Tibial artery (tissue), 4 donors: ENCODE measurements at regions not wholly inside any gene's neighbourhood (a gene's known extent, or its start where the extent isn't known, plus 50 kb on each side); places are given as distances from the start of the nearest gene placed in this dataset.

Experiments
- DNase-seq, 2 donors: peaks; one replicate each; pipeline ENCODE4 v3.0.0-alpha.2; 2019
- H3K27ac ChIP-seq, 2 donors: fragments of 200-600 bp; sonication (generic) in 1 of 2; 1 replicate in 1 of 2; 2 replicates in 1 of 2; pipeline ENCODE4 v1.5.1; 2018 to 2019; ENCODE audit warnings: mild to moderate bottlenecking in 1 of 2
- H3K27me3 ChIP-seq, 2 donors: fragments of 200-600 bp; sonication (generic) in 1 of 2; one replicate each; pipeline versions ENCODE4 v1.5.1 to v1.6.0; 2016 to 2019
- H3K36me3 ChIP-seq, 3 donors: fragments of 200-600 bp; sonication (generic) in 2 of 3; one replicate each; pipeline ENCODE4 v1.5.1; 2016 to 2019; ENCODE audit warnings: mild to moderate bottlenecking in 2 of 3
- H3K4me1 ChIP-seq, 4 donors: fragments of 200-600 bp; sonication (generic) in 2 of 4; 1 replicate in 3 of 4; 2 replicates in 1 of 4; pipeline ENCODE4 v1.5.1; 2016 to 2019
- H3K4me3 ChIP-seq, 2 donors: fragments of 200-600 bp; sonication (generic) in 1 of 2; 1 replicate in 1 of 2; 2 replicates in 1 of 2; pipeline ENCODE4 v1.5.1; 2018 to 2019; ENCODE audit warnings: mild to moderate bottlenecking in 2 of 2
- H3K9me3 ChIP-seq, 3 donors: fragments of 200-600 bp; sonication (generic) in 1 of 3; one replicate each; pipeline ENCODE4 v1.5.1; 2016 to 2019
- intact Hi-C: fragments of 100-400 bp; cut with DNase I; formaldehyde crosslinking; loops from one replicate; pipeline ENCODE4 v1.15.0; 2023; ENCODE audit warnings: low total_unique reads
- TF ChIP-seq, protein P1 (sequence below), 2 experiments: fragments of 200-600 bp in 1 of 2; fragments of 450-650 bp in 1 of 2; IDR thresholded peaks; one replicate each; pipeline ENCODE4 v1.5.1; 2017 to 2019; ENCODE audit warnings: antibody characterized with exemption in 2 of 2, mild to moderate bottlenecking in 1 of 2, moderate library complexity in 1 of 2

GRCh38 chr12:127613056-127613455, 653.9 kb upstream of the TMEM132C start:
- Histone ChIP-seq H3K27ac (peak overlapping the region in 1 of 2 donors; percentile 37), H3K4me3 (no peak overlapping the region), H3K36me3 (no peaks in the 10 kb centered on the region), H3K27me3 (no peaks in the 10 kb centered on the region), H3K9me3 (no peaks in the 10 kb centered on the region), H3K4me1 (peaks cover 0 to 5% (median 0%) of the 10 kb centered on the region in 4 donors)
- no peak for DNase-seq
- TF ChIP-seq, protein P1, sequence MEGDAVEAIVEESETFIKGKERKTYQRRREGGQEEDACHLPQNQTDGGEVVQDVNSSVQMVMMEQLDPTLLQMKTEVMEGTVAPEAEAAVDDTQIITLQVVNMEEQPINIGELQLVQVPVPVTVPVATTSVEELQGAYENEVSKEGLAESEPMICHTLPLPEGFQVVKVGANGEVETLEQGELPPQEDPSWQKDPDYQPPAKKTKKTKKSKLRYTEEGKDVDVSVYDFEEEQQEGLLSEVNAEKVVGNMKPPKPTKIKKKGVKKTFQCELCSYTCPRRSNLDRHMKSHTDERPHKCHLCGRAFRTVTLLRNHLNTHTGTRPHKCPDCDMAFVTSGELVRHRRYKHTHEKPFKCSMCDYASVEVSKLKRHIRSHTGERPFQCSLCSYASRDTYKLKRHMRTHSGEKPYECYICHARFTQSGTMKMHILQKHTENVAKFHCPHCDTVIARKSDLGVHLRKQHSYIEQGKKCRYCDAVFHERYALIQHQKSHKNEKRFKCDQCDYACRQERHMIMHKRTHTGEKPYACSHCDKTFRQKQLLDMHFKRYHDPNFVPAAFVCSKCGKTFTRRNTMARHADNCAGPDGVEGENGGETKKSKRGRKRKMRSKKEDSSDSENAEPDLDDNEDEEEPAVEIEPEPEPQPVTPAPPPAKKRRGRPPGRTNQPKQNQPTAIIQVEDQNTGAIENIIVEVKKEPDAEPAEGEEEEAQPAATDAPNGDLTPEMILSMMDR (IDR thresholded peaks at IDR 0.05), result no peak
- intact Hi-C loops, result no loop called here

- Histone ChIP-seq H3K4me1 (peaks cover 0 to 27% (median 7%) of the 10 kb centered on the region in 4 donors), H3K4me3 (no peak overlapping the region), H3K27ac (peak overlapping the region in 1 of 2 donors; percentile 37), H3K9me3 (no peaks in the 10 kb centered on the region), H3K36me3 (no peaks in the 10 kb centered on the region), H3K27me3 (no peaks in the 10 kb centered on the region)
- intact Hi-C loops, result no loop called here
- TF ChIP-seq, protein P1 (IDR thresholded peaks at IDR 0.05), result no peak
- no peak for DNase-seq
Measured at GRCh38 chr12:127619869-127620734, 646.9 kb upstream of the TMEM132C start.

DNA sequence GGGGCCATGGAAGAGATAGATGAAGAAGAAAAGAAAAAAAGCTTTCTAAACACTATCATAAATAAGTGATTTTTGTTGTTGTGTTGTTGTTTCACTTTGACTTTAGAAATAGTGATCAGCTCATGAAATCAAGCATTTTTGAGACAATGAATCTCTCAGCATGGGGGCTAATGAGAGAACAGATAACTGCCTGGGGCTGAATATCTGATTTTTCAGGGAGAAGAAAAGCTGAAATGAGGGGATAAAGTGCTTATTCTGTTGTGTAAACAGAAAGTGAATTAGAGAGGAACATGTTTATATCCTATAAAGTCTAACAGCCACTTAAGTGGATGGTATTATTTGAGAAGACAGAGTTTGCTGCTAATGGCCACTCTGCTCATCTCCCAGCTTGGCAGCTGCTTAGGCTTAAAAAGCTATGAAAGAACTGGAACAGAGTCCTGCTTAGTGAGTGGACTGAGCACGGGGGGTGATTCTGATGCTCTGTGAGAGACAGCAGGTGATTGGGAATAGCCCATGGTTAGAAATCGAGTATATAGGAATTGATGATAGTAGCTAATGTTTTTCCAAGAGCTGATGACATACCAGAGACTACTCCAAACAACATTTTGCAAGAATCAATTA, 646.1 kb upstream of the TMEM132C start:
- Histone ChIP-seq H3K27me3 (no peaks in the 10 kb centered on the region), H3K27ac (peak overlapping the region; percentile 11 to 22), H3K4me1 (peaks cover 0 to 27% (median 7%) of the 10 kb centered on the region in 4 donors), H3K9me3 (no peaks in the 10 kb centered on the region), H3K36me3 (no peaks in the 10 kb centered on the region), H3K4me3 (no peak overlapping the region)
- intact Hi-C loops, result no loop called here
- no peak for DNase-seq
- TF ChIP-seq, protein P1 (IDR thresholded peaks at IDR 0.05), result no peak

- intact Hi-C loops, result no loop called here
- no peaks in the 10 kb centered on the region for H3K27me3 ChIP-seq
- H3K9me3 ChIP-seq, result no peaks in the 10 kb centered on the region
- peaks cover 0 to 27% (median 7%) of the 10 kb centered on the region in 4 donors for H3K4me1 ChIP-seq
- DNase-seq, result no peak
- H3K27ac ChIP-seq, result peak overlapping the region; percentile 11 to 22
- TF ChIP-seq, protein P1 (IDR thresholded peaks at IDR 0.05), result no peak
- H3K4me3 ChIP-seq, result no peak overlapping the region
- no peaks in the 10 kb centered on the region for H3K36me3 ChIP-seq
Measured at GRCh38 chr12:127621366-127621765, 645.6 kb upstream of the TMEM132C start.

DNA sequence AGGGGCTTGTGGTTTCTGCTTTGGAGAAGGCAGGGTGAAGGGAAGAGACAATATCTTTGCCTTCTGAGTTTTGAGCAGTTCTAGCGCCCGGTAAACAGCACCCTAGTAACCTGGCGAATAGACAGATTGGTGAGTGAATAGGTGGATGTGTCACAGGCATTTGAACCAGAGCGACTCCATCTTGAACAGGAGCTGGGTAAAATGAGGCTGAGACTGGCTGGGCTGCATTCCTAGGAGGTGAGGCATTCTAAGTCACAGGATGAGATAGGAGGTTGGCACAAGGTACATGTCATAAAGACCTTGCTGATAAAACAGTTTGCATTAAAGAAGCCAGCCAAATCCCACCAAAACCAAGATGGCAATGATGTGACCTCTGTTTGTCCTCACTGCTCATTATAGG, 643.6 kb upstream of the TMEM132C start:
- no peaks in the 10 kb centered on the region for H3K36me3 ChIP-seq
- no peak overlapping the region for H3K27ac ChIP-seq
- intact Hi-C loops, result no loop called here
- no peaks in the 10 kb centered on the region for H3K9me3 ChIP-seq
- no peaks in the 10 kb centered on the region for H3K27me3 ChIP-seq
- peaks cover 0 to 27% (median 7%) of the 10 kb centered on the region in 4 donors for H3K4me1 ChIP-seq
- H3K4me3 ChIP-seq, result no peak overlapping the region
- TF ChIP-seq, protein P1 (IDR thresholded peaks at IDR 0.05), result no peak
- DNase-seq, result no peak
